ENCODE measurements at regions not wholly inside any gene's neighbourhood (a gene's known extent, or its start where the extent isn't known, plus 50 kb on each side); places are given as distances from the start of the nearest gene placed in this dataset.
A peak's percentile ranks its signal among the peaks of the same experiment; 100 is the strongest.

DNA sequence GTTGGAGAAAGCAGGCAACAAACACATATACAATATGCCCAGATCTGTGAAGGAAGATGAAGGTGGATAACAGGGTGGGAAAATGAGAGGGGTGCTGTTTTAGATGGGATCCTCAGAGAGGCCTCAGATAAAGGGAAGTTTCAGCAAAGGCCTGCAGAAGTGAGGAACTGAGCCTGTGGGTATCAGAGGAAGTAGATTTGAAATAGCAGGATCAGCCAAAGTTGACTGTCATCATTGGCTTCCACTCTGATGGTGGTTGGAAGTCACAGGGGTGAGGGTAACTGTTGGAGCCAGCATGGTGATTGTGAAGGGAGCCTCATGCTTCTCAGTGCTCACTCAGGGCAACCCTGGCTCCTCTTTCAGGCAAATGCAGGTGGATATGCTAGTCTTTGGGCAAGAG, 607.2 kb upstream of the CLINT1 start:
- Histone ChIP-seq H3K27me3 (no peaks in the 10 kb centered on the region), H3K36me3 (replicated peaks in 1 of 2) (no peaks in the 10 kb centered on the region), H3K4me3 (no peak overlapping the region), H3K9me3 (replicated peaks in 1 of 3) (no peaks in the 10 kb centered on the region), H3K4me1 (replicated peaks in 1 of 2) (peaks cover 2 to 23% of the 10 kb centered on the region in 2 donors), H3K27ac (no peak overlapping the region)
- intact Hi-C loops (cut with DNase I): no loop called here
- no peak for DNase-seq
- TF ChIP-seq, protein P1, sequence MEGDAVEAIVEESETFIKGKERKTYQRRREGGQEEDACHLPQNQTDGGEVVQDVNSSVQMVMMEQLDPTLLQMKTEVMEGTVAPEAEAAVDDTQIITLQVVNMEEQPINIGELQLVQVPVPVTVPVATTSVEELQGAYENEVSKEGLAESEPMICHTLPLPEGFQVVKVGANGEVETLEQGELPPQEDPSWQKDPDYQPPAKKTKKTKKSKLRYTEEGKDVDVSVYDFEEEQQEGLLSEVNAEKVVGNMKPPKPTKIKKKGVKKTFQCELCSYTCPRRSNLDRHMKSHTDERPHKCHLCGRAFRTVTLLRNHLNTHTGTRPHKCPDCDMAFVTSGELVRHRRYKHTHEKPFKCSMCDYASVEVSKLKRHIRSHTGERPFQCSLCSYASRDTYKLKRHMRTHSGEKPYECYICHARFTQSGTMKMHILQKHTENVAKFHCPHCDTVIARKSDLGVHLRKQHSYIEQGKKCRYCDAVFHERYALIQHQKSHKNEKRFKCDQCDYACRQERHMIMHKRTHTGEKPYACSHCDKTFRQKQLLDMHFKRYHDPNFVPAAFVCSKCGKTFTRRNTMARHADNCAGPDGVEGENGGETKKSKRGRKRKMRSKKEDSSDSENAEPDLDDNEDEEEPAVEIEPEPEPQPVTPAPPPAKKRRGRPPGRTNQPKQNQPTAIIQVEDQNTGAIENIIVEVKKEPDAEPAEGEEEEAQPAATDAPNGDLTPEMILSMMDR (IDR thresholded peaks at IDR 0.05): no peak
- no peak for TF ChIP-seq POLR2A (IDR thresholded peaks at IDR 0.05)

DNA sequence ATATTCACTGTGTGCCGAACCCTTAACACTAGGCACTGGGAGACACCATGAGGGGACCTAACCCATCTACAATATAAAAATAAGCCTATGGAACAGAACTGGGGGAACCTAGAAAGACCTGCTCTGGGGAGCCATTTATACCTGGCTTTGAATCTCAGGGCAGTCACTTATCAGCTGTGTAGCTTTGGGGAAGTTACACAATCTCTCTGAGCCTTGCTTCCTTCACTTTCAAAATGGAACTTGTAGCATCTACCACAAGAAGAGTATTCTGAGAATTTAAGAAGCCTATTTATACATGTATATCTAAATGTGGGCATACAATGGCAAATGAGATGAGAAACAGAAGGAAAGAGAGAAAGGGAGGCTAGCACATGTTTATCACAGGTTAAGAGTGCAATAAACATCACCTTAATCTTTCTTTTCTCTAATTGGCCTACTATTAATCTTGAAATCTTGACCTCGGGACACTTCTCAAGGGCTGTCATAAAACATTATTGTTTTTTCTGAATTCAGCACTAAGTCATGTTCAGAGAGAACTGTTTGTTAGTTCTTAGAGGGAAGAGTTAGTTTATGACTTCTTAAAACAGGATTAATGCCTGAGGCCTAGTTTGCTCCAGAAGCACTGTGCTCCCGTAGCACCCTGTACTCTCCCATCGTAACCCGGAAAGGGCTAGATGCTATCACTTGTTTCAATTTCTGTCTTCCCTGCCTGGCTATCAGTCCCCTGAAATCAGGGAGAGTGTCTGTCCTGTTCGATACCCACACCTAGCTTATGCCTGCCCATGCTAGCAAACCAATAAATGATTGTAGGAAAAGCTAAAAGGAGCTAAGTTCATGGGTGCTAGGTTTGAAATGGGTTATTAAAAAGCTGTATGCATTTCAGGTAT, 606.4 kb upstream of the CLINT1 start:
- WGBS, 4 donors: 89 to 94% (median 90%) methylated on average over 6 of the region's 6 CpGs
- no peak for DNase-seq
- intact Hi-C loops (cut with DNase I): no loop called here
- Histone ChIP-seq H3K9me3 (replicated peaks in 1 of 3) (no peaks in the 10 kb centered on the region), H3K4me3 (no peak overlapping the region), H3K36me3 (replicated peaks in 1 of 2) (no peaks in the 10 kb centered on the region), H3K27me3 (no peaks in the 10 kb centered on the region), H3K27ac (no peak overlapping the region), H3K4me1 (replicated peaks in 1 of 2) (peaks cover 4 to 26% of the 10 kb centered on the region in 2 donors)
- TF ChIP-seq, protein P1 (IDR thresholded peaks at IDR 0.05): no peak
- no peak for TF ChIP-seq POLR2A (IDR thresholded peaks at IDR 0.05)

DNA sequence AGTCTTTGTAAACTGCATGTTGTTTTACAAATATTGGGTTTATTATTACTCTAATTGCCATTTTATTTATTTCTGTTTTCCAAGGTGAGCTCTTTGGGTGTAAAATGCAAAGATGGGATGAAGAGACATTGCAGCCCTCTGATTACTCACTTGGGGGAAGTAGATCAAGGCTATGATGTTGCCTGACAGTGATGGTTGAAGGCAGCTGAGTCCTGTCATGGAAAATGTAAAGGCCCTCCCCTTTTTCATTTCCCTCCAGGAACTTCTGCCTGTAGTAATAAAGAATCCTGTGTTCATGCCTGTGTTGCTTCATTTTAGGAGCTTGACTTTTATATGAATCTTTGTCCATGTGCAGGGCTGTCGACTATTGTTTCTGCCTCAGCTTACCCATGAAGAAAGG, 605.4 kb upstream of the CLINT1 start:
- no peak for TF ChIP-seq POLR2A (IDR thresholded peaks at IDR 0.05)
- TF ChIP-seq, protein P1 (IDR thresholded peaks at IDR 0.05): no peak
- H3K27ac ChIP-seq: peak overlapping the region in 1 of 5 donors; percentile 14
- peaks cover 4 to 26% of the 10 kb centered on the region in 2 donors for H3K4me1 ChIP-seq (replicated peaks in 1 of 2)
- H3K4me3 ChIP-seq: no peak overlapping the region
- no peaks in the 10 kb centered on the region for H3K36me3 ChIP-seq (replicated peaks in 1 of 2)
- no peaks in the 10 kb centered on the region for H3K9me3 ChIP-seq (replicated peaks in 1 of 3)
- 86 to 95% (median 88%) methylated on average over 1 of the region's 1 CpG for WGBS, 4 donors
- no peaks in the 10 kb centered on the region for H3K27me3 ChIP-seq
- intact Hi-C loops (cut with DNase I): no loop called here
- DNase-seq: no peak

DNA sequence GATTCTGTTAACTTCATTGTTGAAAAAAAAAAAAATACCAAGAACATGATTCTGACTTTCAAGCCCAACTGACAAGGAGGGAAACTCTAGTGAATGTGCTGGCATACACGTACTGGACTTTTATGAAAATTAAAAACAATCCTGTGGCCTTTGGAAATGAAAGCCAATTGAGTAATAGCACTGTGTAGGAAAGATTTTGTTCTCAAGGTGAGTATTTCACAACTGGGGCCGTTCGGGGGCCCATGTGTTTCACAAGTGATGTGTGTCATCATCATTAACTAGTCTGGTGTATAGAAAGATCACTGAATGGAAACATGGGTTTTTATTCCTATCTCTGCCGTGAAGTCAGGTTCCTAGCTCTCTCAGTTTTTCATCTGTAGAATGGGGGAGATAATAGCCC, 605.0 kb upstream of the CLINT1 start:
- Histone ChIP-seq H3K27me3 (no peaks in the 10 kb centered on the region), H3K9me3 (replicated peaks in 1 of 3) (no peaks in the 10 kb centered on the region), H3K4me1 (replicated peaks in 1 of 2) (peaks cover 4 to 26% of the 10 kb centered on the region in 2 donors), H3K27ac (peak overlapping the region in 1 of 5 donors; percentile 14), H3K36me3 (replicated peaks in 1 of 2) (no peaks in the 10 kb centered on the region), H3K4me3 (no peak overlapping the region)
- intact Hi-C loops (cut with DNase I): no loop called here
- TF ChIP-seq, protein P1 (IDR thresholded peaks at IDR 0.05): no peak
- no peak for TF ChIP-seq POLR2A (IDR thresholded peaks at IDR 0.05)
- 33 to 52% (median 41%) methylated on average over 4 of the region's 4 CpGs for WGBS, 4 donors
- peak in 5 of 7 donors; percentile 28 to 57 (median 31) for DNase-seq

Data from adrenal gland (tissue), 9 donors.